ENCODE measurements at regions not wholly inside any gene's neighbourhood (a gene's known extent, or its start where the extent isn't known, plus 50 kb on each side); places are given as distances from the start of the nearest gene placed in this dataset.

DNA sequence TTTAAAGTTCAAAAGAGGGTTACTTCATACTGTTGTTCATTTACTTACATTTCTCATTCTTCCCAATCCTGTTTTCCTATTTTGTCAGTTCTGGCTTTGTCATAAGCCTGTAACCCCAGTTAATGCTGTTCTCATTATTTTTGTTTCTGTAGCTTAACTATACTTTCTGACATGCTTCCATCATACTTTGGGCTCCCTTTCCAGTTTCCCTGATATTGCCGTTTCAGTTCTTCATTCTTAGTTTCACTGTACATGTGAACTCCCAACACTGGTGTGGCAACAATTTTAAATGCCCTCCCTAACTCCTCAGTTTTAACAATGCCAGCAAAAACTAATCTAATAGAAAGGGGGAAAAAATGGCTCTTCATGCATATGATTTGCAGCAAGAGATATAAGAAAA is 456.7 kb downstream of the LMO4 start:
- TF ChIP-seq CTCF (IDR thresholded peaks at IDR 0.05) (no peak), POLR2A (IDR thresholded peaks at IDR 0.05) (no peak), POLR2AphosphoS5 (IDR thresholded peaks at IDR 0.05; ENCODE audit: insufficient read depth in 1 of 2, low read depth in 1 of 2) (no peak)
